Fibroblast of the conjunctiva (primary cell): ENCODE measurements at regions not wholly inside any gene's neighbourhood (a gene's known extent, or its start where the extent isn't known, plus 50 kb on each side); places are given as distances from the start of the nearest gene placed in this dataset.

ENCODE experiments used
- DNase-seq: peaks from one replicate; pipeline ENCODE4 v3.0.0-alpha.2; 2010; ENCODE audit warnings: low read depth

- no peak for DNase-seq
Observed at GRCh38 chr4:71275570-71275969, 63.2 kb upstream of the SLC4A4 start.

- no peak for DNase-seq
Observed at GRCh38 chr4:71277353-71277752, 61.5 kb upstream of the SLC4A4 start.

- no peak for DNase-seq
Observed at GRCh38 chr4:71283642-71284257, 55.1 kb upstream of the SLC4A4 start.

- no peak for DNase-seq
Observed at GRCh38 chr4:71287305-71287704, 51.5 kb upstream of the SLC4A4 start.

- no peak for DNase-seq
Observed at GRCh38 chr4:71288875-71289274, 49.9 kb upstream of the SLC4A4 start.
